ENCODE measurements at regions not wholly inside any gene's neighbourhood (a gene's known extent, or its start where the extent isn't known, plus 50 kb on each side); places are given as distances from the start of the nearest gene placed in this dataset.
"Not testable (repeated sequence)": the region's sequence is repeated elsewhere in the genome, so short reads cannot be mapped to it uniquely, and the experiment has no call there.

DNA sequence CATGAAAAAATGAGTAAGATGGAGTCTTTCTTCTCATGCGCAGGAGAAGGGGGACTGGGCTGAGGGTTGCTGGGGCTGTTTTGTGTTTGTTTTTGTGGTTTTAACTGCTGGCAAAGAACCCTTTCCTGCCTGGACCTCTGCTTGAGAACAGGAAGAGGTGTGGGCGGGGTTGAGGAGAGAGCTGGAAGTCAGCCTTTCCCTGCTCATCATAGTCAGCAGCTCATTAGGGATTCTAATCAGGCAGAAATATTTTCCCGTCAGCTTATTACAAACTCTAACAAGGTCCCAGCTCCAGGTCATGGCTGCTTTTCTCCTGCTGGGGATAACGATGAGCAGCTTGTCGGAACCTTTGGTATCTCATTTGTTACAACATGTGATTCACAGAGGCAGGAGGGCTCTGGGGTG, 185.0 kb upstream of the NRXN3 start:
- intact Hi-C loops (cut with DNase I), result no loop called here
- DNase-seq (ENCODE audit: low spot score), result no peak

DNA sequence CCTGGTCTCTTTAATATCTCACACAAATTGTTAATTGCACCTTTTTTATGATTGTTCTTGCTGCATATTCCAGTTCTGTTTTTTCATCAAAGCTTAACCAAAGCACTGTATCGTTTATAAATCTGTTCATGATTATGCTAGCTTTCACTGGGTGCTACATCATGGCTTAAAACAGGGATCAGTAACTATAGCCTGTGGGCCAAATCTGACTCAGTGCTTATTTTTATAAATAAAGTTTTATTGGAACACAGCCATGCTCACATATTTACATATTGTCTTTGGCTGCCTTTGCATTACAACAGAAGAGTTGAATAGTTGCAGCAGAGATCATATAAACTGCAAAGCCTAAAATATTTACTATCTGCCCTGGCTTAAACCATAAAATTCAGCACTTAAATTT, 183.4 kb upstream of the NRXN3 start:
- no peak for DNase-seq (ENCODE audit: low spot score)
- intact Hi-C loops (cut with DNase I), result no loop called here

DNA sequence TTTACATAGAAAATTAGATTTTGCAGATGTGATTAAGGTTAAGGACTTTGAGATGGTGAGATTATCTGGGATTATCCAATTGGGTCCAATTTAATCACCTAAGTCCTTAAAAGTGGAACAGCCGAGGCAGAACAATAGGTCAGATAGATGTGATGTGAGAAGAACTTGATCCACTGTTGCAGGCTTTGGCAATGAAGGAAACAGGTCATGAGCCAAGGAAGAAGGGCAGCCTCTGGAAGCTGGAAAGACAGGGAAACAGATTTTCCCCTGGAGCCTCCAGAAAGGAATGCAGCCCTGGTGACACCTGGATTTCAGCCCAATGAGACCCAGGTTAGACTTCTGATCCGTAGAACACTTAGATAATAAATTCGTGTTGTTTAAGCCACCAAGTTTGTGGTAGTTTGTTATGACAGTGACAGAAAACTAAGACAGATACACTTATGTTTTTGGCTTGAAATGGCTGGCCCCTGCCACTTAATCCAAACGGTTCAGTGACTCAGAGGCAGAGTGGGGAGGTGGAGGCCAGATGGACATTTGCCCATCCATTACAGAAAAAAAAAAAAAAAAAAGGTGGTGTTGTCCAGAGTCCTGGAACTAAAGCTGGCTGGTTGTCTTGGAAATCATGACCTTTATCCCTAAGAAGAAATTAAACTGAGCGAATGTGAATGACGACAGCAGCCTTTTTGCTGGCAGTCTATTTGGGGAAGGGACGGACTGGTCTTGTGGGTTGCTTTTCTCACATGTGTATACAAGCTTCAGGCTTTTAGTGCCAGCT, 181.9 kb upstream of the NRXN3 start:
- intact Hi-C loops (cut with DNase I), result no loop called here
- DNase-seq (ENCODE audit: low spot score), result no peak

DNA sequence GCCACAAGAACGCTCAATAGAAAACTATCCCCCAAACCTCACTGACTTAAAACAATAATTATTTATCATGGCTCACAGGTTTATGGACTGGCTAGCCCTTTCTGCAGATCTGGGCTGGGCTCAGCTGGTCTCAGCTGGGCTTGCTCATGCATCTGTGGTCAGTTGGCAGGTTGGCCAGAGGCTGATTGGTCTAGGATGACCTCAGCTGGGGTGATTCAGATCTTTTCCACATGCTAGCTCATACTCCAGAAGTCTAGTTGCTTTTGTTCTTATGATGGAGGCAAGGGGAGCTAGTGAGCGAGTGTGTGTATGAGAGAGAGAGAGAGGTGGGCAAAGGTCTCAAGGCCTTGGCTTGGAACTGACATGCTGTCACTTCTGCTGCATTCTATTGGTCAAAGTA, 181.2 kb upstream of the NRXN3 start:
- intact Hi-C loops (cut with DNase I), result no loop called here
- no peak for DNase-seq (ENCODE audit: low spot score)

DNA sequence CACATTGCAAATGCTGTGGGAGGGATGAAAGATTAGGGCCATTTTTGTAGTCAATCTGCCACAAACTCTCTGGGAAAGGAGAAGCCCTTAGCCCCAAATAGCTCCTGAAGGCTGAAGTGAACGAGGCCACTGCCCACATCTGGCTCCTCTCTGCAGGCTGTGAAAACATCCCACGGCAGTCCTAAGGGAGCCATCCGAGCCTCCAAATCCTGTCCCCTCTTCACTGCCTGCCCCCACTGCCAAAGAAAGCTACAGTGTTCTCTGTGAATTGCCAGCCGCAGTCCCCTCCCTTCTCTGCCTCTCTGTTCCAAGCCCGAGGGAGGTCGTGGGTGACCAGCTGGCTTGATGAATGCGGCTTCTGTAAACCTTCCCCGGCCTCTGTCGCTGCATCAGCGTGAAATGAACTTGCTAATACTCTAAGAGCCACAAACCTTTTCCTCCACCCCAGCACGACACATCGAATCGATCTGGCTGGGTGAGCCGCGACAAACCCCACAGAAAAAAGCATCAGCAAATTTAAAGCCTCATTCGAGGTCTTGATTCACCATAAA, 180.7 kb upstream of the NRXN3 start:
- intact Hi-C loops (cut with DNase I), result no loop called here
- no peak for DNase-seq (ENCODE audit: low spot score)

DNA sequence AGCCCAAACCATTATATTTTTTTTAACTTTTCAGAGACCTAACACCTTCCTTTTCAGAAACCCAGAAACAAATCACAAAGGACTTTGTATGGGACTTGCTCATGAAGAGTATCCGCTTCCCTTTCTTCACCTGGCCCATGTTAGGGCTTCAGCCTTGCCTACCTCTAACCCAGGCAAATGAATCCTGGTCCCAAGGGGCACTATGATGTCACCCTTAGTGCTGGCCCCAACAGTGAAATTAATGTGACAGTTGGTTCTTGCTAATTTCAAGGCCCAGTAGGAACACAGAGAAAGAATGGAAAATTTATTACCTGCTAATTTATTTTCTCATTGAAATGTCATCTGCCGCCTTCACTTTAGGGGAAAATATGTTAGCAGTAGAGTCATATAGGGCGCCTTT, 179.8 kb upstream of the NRXN3 start:
- no peak for DNase-seq (ENCODE audit: low spot score)
- intact Hi-C loops (cut with DNase I), result no loop called here

DNA sequence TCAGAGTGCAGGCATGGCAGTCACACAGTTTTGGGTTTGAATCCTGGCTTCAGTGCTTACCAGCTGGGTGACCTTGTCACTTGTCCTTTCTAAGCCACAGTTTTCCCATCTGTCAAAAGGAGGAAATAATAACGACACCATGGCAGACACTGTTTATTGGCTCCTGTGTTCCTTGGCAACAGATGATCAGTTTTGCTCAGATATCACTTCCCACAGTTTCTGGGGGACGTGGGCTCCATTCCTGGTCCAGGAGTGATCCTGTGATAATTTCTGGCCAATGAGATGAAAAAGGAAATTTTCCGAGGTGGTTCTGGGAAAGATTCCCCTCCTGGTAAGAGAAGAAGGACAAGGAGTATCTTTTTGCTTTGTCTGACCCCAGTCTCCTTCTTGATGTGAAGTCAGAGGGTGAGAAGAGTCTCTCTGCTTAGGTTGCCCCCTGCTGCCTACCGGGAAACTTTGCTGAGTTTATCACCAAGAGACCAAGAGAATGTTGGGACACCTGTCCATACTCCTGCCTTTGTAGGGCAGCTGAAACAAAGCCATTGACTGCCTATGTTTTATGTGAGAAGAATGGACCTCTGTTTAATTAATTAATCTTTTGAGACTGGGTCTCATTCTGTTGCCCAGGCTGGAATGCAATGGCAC, 178.9 kb upstream of the NRXN3 start:
- intact Hi-C loops (cut with DNase I), result no loop called here
- DNase-seq (ENCODE audit: low spot score), result no peak

DNA sequence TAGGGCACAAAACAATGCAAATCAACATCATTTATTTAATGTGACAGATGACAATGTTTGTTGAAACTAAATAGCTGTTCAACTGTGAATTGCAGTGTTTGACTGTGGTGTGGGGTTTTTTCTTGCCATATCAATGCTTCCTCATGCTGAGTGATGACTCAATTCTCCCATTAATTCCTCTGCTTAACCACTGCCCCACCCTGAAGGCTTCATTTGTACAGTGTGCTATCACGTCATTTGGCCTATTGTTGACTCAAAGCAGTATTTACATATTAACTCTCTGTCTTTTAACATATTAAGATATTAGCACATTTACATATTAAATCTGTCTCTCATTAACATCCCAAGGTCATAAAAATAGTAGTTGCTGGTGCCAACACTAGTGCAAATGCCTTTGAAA, 164.8 kb upstream of the NRXN3 start:
- DNase-seq (ENCODE audit: low spot score), result no peak
- intact Hi-C loops (cut with DNase I), result no loop called here

DNA sequence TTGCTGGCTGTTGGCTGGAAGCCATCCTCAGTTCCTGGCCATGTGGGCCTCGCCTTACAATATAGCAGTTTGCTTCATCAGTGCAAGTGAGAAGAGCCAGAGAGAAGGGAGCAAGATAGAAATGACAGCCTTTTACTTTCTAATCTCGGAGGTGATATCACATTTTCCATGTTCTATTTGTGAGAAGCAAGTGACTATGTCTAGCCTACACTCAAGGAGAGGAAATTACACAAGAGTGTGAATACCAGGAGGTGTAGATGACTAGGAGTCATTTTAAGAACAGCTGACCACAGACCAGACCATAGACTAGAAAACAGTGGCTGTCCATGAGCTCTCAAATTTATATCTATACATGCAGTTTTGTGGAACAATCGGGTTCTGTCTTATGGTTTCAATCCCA, 163.0 kb upstream of the NRXN3 start:
- DNase-seq (ENCODE audit: low spot score), result no peak
- intact Hi-C loops (cut with DNase I), result no loop called here

DNA sequence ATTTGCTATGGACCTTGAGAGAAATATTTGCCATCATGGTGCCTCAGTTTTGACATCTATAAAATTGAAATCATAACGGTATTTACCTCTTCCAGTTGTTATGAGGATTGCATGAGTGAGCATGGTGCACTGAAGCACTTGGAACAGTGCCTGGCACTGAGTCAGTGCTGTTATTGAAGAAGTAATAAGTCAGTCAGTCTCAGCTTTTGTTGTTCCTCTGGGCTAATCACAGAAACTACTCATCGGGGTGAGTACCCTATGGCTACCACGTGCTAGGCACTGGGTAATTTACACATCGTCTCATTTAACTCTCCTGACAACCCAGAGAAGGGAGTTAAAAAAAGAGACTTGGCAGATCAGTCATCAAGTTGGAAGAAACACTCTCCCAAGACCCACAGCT, 159.5 kb upstream of the NRXN3 start:
- DNase-seq (ENCODE audit: low spot score), result no peak
- intact Hi-C loops (cut with DNase I), result no loop called here

DNA sequence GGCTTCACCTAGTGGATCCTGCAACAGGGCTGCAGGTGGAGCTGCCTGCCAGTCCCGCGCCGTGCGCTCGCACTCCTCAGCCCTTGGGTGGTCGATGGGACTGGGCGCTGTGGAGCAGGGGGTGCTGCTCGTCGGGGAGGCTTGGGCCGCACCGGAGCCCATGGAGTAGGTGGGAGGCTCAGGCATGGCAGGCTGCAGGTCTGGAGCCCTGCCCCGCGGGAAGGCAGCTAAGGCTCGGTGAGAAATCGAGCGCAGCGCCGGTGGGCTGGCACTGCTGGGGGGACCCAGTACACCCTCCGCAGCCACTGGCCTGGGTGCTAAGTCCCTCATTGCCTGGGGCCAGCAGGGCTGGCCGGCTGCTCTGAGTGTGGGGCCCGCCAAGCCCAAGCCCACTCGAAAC, 156.3 kb upstream of the NRXN3 start:
- intact Hi-C loops (cut with DNase I); DNase-seq (ENCODE audit: low spot score): not testable (repeated sequence)

DNA sequence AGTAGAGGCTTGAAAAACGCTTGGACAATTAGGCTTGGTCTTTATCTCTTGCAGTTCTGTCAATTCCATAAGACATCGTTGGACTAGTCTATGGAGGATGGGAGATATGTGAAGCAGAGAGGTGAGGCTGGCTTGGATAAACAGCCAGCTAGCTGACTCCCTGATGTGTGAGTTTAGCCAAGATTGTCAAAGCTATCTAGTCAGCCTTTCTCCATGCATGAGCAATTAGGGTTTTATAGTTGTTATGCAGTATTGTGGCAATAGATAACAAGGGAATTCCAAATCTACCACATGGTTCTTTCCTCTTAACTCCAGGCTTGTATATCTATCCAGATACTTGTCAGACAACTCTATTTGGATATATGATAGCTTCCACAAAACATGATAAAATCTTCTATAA, 153.6 kb upstream of the NRXN3 start:
- no peak for DNase-seq (ENCODE audit: low spot score)
- intact Hi-C loops (cut with DNase I), result no loop called here

DNA sequence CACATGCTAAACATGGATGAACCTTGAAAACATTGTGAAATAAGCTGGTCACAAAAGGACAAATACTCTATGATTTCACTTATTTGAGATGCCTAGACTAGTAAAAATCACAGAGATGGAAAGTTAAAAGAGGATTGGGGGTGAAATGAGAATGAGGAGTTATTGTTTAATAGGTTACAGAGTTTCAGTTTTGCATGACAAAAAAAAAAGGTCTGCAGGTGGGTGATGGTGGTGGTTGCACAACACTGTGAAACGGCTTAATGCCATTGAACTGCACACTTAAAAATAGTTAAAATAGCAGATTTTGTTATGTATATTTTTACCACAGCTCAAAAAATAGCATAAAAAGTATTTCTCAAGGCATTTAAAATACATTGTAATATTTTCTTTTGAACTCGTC, 151.9 kb upstream of the NRXN3 start:
- intact Hi-C loops (cut with DNase I), result no loop called here
- DNase-seq (ENCODE audit: low spot score), result no peak

DNA sequence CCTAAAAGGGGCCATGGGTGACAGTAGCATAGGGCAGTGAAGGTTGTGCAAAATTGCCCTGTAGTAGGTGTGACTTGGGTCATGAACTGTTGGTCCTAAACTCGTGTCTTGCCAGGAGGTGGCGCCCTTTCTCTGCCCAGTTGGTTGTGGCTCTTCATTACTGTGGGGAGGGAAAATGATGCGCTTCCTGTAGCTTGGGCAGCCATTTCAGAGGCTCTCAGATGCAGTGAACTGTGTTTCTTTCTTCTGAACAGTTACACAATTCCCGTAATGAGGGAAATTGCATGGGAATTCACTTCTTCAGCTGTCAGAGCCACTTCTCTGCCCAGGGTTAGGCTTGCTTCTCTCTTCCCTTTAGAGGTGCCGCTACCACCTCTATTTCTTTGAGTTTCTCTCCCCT, 148.1 kb upstream of the NRXN3 start:
- intact Hi-C loops (cut with DNase I), result loop anchor here (5.0 kb wide), 1 partner anchor 545 kb away; no protein-coding TSS in a partner anchor
- no peak for DNase-seq (ENCODE audit: low spot score)

DNA sequence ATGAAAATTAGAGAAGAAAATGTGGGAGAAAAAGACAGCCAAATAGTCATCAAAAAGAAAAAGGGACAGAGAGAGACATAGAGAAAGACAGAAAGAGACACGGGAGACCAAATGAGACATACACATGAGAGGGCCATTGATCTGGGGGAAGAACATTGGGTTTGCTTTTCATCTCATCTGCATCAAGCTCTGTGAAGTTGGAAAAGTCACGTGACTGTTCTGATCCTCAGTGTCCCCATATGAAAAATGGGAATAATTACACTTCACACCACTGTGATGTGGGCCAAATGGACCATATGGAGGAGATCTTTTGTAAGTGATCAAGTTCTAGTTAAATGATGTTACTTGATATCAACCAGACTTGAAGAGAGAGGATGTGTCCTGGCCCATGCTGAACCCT, 147.1 kb upstream of the NRXN3 start:
- intact Hi-C loops (cut with DNase I), result loop anchor here (5.0 kb wide), 1 partner anchor 544 kb away; no protein-coding TSS in a partner anchor
- no peak for DNase-seq (ENCODE audit: low spot score)

DNA sequence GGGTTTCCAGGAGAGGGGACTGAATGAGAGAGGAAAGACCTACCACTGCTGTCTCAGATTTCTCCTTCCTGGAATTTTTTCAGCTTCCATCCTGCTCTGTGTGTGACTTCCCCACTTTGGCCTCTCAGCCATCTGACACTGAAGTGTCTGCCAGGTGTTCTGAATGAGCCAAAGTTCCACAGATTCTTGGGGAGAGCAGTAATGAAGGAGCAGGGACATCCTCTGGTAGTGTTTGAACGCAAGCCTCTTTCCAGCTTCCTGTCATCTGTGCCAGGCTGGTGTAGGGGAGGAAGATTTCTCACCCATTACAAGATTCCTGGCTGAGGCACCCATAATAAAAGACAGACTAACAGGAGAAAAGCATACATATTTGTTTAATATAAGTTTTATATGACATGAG, 141.7 kb upstream of the NRXN3 start:
- intact Hi-C loops (cut with DNase I), result no loop called here
- no peak for DNase-seq (ENCODE audit: low spot score)

DNA sequence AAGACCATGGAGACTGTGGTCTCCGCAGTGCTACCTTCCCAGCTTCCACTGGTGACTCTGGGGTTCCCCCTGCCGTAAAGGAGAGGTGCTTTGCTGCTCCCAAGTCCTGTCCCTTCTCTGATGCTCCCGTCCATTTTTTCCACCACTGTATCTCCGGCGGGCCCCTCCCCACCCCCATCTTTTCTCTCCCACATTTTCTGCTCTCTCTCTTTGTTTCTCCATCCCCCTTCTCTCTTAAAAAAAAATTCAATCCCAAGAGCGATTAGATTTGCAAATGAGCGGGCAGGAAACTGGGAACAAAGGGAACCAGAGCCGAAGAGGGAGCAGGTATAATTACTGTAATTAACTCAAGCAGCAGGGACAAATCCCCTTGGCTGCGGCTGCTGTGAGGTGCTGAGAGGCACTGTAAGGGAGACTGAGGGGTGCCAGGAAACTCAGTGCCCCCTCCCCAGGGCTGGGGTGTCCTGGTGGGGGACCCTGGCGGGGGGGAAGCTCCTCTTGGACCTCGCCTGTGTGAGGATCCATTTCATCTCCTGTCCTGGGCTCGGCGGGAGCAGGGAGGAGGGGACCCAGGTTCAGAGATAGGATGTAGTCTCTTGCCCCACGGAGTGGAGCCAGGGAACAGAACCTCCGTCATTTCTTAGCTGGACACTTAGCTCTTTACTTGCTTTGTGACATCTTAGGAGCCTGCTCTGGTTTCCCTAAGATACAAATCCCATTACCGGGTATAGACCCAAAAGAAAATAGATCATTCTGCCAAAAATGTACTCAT, 140.4 kb upstream of the NRXN3 start:
- no peak for DNase-seq (ENCODE audit: low spot score)
- intact Hi-C loops (cut with DNase I), result no loop called here

DNA sequence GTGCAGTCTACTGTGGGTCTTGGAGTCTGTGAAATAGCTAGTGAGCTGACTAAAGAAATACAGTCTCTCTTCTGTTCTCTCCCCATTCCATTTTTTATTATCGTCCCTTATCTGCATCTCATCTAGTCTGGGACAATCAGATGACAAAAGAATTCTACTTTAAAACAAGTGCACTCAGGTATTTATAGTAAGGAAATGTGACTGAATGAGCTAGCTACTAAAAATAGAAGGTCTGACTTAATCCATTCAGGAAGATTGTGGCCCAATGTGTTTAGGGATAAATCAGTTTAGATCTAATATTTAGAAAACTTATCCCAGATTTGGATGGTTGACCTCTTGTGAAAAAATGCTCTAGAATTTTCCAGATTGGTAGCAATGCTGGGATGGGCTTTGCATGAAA, 126.8 kb upstream of the NRXN3 start:
- no peak for DNase-seq (ENCODE audit: low spot score)
- intact Hi-C loops (cut with DNase I), result no loop called here

DNA sequence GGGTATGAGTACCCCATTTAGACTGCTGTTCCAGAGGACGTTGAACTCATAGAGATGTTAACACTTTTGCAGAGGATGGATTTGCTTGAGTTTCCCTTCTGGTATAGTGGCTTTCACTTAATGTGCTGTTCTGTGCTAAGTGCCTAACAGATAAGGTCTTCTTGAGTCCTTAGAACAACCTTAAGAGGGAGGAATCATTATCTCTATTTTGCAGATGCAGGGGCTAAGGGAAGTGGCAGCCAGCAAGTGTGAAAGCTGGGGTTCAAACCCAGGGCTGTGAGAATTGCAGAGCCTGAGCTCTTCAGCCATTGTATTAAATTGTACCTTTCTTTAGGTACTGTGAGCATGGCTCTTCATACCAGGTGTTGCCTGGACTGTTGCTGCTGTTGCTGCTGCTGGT, 122.1 kb upstream of the NRXN3 start:
- DNase-seq (ENCODE audit: low spot score), result no peak
- intact Hi-C loops (cut with DNase I), result no loop called here

DNA sequence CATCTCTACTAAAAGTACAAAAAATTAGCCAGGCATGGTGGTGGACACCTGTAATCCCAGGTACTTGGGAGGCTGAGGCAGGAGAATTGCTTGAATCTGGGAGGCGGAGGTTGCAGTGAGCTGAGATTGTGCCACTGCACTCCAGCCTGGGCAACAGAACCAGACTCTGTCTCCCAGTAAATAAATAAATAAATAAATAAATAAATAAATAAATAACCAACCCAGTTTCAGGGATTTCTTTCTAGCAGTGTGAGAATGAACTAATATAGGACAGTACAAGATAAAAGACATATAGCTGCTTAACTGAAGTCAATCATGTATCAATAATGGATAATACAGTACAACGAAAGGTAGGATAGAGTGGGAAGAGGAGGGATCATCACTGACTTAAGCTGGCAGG, 113.3 kb upstream of the NRXN3 start:
- intact Hi-C loops (cut with DNase I); DNase-seq (ENCODE audit: low spot score): not testable (repeated sequence)

DNA sequence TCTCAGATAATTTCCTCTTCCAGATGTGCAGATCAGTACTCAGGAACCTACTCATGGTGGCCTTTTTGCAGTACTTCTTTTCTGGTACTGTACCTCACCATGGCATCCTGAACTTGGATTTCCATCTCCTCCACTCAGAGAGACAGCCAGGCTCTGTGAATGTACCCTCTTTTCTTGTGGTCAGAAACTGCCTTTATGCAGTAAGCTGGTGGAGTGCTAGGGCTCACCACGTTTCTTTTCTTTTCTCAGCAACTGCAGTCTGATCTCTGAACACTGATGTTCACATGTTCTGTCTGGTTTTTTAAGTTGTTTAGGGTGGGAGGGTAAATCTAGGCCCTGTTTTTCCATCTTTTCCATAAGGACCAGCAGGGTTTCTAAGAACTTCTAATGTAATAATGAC, 99.8 kb upstream of the NRXN3 start:
- DNase-seq (ENCODE audit: low spot score), result no peak
- intact Hi-C loops (cut with DNase I), result no loop called here
